ENCODE measurements at regions not wholly inside any gene's neighbourhood (a gene's known extent, or its start where the extent isn't known, plus 50 kb on each side); places are given as distances from the start of the nearest gene placed in this dataset.

- TF ChIP-seq CTCF (IDR thresholded peaks at IDR 0.05), result no peak
- TF ChIP-seq POLR2A (IDR thresholded peaks at IDR 0.05), result no peak
Measured at GRCh38 chr10:9789996-9790395, 1227.7 kb upstream of the CELF2 start.
